ENCODE measurements at regions not wholly inside any gene's neighbourhood (a gene's known extent, or its start where the extent isn't known, plus 50 kb on each side); places are given as distances from the start of the nearest gene placed in this dataset.

DNA sequence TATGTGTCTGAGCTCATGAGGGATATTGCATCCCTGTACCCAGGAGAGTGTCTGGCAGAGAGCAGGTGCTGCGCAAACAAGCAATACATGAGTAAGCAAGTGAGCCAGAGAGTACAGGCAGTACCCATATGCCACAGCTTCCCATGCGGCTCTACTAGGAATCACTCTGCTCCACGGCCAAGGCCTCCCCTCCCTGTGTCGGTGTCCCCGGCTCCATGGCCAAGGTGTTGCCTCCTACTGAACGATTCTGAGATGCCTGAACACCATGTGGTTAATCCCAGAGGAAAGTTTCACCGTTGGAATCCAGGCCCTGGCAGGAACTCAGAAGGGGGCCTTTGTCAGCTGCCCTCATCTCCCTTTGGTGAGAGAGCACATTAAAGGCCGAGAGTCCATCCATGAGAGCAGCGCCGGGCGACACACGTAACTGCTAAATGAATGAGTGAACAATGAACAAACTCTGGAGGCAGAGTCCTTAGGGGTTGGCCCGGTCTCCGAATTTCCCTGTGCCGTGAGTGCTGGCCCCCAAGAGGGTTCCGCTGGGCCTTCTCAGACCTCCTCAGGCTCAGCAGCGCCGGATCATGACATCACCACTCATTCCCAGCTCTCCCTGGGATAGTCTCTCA lies 136.0 kb upstream of the FAM20C start:
- no peak for DNase-seq (ENCODE audit: low spot score)

- DNase-seq (ENCODE audit: low spot score): no peak
Observed at GRCh38 chr7:57071-57470, 135.3 kb upstream of the FAM20C start.

DNA sequence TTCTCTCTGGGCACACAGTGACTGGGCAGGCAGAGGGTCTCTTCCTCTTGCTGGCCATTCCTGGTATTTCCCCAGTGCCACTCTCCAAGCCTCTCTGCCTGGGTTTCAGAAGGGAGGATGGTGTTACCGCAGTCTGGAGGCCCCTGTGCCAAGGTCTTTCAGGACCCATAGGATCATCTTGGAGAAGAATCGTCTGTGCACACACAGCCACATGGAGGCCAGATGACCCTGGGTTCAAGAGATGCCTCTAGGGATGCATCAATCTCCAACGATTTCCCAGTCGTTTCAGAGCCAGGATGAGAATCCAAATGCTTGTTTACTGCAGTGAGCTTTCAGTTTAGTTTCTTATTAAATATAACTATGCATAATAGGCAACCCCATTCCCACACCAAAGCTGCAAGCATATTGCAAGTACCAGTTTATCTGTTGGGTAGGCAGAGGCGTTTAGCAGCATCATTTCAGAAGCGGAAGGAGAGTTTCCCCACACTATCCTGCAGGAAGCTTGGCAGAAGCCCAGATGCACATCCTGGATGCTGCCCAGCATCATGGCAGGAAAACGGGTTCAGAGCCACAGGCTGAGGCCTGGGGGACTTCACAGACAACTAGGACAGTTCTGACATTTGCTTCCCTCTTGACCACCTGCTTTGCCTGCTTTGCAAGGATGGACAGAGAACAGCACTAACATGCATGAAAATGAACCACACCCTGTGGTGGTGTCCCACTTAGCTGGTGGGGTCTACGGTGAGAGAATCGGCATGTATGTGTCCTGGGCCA lies 134.7 kb upstream of the FAM20C start:
- no peak for DNase-seq (ENCODE audit: low spot score)

- DNase-seq (ENCODE audit: low spot score): no peak
Observed at GRCh38 chr7:58316-58715, 134.1 kb upstream of the FAM20C start.

DNA sequence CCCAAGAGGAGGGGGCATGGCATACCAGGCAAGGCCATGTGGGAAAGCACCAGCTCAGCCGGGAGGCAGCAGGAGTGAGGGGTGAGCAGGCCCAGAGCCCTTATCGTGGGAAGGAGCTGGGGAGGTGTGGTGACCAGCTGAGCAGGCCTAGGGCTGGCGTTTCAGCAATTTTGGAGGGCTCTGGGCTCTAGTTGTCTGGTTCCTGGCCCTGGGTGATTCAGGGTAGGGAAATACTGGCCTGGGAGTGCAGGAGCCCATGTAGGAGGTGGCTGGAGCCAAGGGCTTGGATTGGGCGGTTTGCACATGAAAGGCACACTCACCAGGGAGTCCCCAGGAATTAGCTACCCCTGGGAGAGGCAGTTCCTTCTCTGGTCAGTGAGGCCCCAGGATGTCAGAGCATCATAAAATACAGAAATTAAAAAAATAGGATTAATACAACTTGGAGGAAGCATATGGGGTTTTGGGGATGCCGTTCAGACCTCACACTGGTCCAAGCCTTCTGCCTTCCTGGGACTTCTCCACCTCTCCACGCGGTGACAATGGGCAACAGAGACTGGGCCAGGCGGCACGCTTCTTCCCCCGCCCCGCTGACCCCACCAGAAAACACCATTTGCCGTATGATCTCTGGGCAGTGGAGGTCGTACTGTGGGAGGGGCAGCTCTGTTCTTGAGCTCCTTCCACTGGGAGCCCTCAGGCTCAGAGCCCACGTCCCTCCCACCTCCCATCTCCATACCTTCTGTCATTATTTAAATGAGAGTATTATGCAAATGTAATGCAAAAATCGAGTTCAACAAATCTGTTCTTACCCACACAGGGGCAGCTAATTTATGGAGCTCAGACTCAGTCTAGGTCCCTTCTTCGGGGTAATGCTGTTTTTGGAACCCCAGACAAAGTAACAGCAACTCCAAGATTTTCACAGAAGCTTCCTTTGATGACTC lies 133.0 kb upstream of the FAM20C start:
- DNase-seq (ENCODE audit: low spot score): no peak

- DNase-seq (ENCODE audit: low spot score): no peak
Observed at GRCh38 chr7:60017-60675, 132.2 kb upstream of the FAM20C start.

DNA sequence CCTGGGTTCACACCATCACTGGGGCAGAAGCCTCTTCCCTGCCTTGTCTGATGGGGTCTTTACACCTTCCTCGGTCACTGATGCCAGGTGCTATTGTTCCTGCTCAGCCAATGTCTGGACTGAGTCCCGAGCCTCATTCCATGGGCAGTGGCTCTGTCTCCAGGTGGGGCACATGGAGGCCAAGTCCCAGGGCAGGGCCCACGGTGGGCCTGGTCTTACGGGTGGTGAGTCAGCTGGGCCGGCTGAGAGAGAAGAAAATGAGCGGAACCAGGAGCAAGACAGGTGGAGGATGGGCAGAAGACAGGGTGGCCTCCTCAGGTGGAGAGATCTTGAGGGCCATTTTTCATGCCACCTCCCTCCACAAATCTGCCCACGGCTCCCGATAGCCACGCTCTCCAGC lies 131.7 kb upstream of the FAM20C start:
- DNase-seq (ENCODE audit: low spot score): no peak

GRCh38 chr7:61111-61510 lies 131.3 kb upstream of the FAM20C start:
- DNase-seq (ENCODE audit: low spot score): no peak

- no peak for DNase-seq (ENCODE audit: low spot score)
Observed at GRCh38 chr7:61576-62360, 130.6 kb upstream of the FAM20C start.

- DNase-seq (ENCODE audit: low spot score): no peak
Observed at GRCh38 chr7:62361-63116, 129.8 kb upstream of the FAM20C start.

DNA sequence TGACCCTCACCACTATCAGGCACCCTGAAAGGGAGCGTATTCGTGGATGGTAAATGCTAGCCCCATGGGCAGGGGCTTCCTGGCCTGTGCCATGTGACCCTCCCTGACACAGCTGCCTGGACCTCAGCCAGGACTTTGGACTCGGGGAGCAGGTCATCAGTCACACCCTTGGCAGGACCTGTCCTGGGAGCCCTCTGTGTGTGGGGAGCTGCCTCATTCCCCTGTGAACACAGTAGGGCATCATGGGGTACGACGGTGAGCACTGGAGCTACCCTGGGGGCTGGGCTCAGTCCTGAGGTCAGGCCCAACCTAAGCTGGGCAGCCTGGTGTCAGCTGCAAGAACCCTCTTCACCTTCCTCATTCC lies 129.3 kb upstream of the FAM20C start:
- DNase-seq (ENCODE audit: low spot score): no peak

DNA sequence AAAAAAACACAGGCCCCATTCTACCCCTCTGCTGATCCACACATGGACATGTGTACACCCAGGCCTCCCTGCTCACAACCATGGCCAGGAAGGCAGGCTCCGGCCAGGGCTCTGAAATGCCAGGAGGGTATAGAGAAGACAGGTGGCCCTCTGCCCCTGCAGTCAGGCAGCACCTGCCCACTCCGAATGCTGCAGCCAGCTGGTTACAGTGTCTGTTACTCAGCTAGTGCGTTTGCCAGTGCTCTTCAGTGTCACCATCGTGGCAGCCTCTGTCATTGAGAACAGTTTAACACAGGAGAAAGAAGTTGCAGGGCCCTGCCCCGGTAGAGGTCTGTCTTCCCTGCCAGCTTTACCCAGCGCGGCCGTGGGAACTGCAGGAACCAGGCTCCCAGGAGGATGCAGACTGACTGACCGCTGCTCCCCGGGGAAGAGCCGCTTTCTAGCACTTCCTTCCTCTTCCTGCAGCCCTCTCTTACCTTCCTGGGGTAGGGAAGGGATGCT lies 128.8 kb upstream of the FAM20C start:
- DNase-seq (ENCODE audit: low spot score): no peak

GRCh38 chr7:64098-64915 lies 128.1 kb upstream of the FAM20C start:
- DNase-seq (ENCODE audit: low spot score): no peak

DNA sequence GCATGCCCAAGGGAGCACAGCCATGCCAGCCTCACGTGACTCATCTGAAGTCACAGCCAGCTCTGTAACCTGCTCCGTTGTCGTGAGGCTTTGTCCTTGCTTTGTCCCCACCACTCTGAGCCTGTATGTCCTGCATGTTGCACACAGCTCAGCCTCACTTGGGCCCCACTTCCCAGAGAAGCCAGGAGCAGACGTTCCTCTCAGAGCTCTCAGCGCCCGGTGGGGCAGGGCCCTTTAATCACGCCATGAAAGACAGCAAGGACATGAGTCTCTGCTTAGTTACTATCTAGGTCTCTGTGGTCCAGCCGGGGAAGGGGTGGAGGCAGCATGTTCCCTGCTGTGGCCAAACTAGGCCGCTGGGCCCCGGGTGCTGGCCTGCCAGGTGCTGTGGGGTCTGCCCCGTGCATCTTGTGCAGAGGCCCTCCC lies 127.4 kb upstream of the FAM20C start:
- DNase-seq (ENCODE audit: low spot score): no peak

- no peak for DNase-seq (ENCODE audit: low spot score)
Observed at GRCh38 chr7:65554-65953, 126.8 kb upstream of the FAM20C start.

GRCh38 chr7:66296-66695 lies 126.1 kb upstream of the FAM20C start:
- DNase-seq (ENCODE audit: low spot score): no peak

DNA sequence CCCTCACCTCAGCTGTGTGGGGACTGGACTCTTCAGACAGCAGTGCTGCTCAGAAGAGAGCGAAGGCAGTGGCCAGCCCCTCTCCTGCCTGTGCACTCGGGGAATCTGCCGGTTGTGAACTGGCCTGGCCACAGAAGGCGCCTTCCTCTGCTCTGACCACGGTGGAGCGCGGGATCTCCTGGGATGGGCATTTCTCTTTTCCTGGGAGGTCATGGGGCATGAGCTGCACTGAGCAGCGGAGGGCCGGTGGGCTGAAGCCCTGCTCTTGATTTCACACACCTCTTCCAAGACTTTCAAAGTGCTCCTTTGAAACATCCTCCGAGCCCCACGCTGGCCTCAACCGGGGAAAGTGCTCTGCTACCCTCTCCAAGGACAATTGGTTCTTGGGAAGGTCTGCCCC lies 125.6 kb upstream of the FAM20C start:
- no peak for DNase-seq (ENCODE audit: low spot score)

DNA sequence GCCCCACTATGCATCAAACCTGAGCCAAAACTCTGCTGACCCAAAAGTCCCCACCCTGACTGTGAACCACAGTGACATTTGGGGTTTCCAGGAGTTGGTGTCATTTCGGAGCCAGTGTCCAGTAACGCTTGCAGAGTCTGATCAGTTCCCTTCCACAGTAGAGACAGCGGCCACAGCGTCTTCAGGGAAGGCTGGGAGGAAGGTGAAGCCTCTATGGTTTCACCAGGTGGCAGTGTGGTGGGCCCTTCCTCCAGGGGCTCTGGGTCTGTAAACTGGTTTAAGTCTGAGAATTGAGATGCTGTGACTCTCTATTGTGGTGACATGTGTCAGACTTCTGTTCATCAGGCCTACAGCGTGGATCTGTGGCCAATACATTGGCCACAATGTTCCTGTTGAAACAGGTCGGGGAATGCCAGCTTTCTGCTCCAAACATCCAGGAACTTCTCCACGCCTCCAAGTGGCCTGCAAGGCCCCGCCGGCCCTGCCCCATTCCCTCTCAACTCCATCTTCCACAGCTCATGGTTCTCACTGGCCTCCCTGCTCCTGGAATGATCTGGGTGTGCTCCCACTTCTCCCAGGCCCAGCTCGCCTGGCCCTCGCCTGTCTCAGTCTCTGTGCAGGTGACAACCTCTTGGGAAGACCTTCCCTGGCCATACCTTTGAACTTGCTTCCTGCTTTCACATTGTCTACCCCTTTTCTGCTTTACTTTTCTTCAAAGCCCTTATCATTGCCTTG lies 124.5 kb upstream of the FAM20C start:
- no peak for DNase-seq (ENCODE audit: low spot score)

- no peak for DNase-seq (ENCODE audit: low spot score)
Observed at GRCh38 chr7:68629-69028, 123.7 kb upstream of the FAM20C start.
